Endothelial cell (in vitro differentiated cells): ENCODE measurements at regions not wholly inside any gene's neighbourhood (a gene's known extent, or its start where the extent isn't known, plus 50 kb on each side); places are given as distances from the start of the nearest gene placed in this dataset.

ENCODE experiments used
- DNase-seq: peaks from one replicate; pipeline ENCODE4 v3.0.0; 2021; ENCODE audit warnings: low spot score
- H3K27ac Mint-ChIP-seq: one replicate; pipeline ENCODE4 v1.8.0; 2021; ENCODE audit warnings: mixed read lengths, inconsistent platforms; ENCODE audit not compliant: unreplicated experiment
- H3K27me3 Mint-ChIP-seq: one replicate; pipeline ENCODE4 v1.8.0; 2021; ENCODE audit warnings: mild to moderate bottlenecking, moderate library complexity, mixed read lengths, inconsistent platforms; ENCODE audit not compliant: unreplicated experiment
- H3K36me3 Mint-ChIP-seq: one replicate; pipeline ENCODE4 v1.8.0; 2021; ENCODE audit warnings: mild to moderate bottlenecking, low read depth, mixed read lengths, inconsistent platforms; ENCODE audit not compliant: unreplicated experiment
- H3K4me1 Mint-ChIP-seq: one replicate; pipeline ENCODE4 v1.8.0; 2021; ENCODE audit warnings: mild to moderate bottlenecking, mixed read lengths, inconsistent platforms; ENCODE audit not compliant: unreplicated experiment
- H3K4me3 Mint-ChIP-seq: one replicate; pipeline ENCODE4 v1.8.0; 2021; ENCODE audit warnings: mild to moderate bottlenecking, mixed read lengths, inconsistent platforms; ENCODE audit not compliant: unreplicated experiment
- H3K9me3 Mint-ChIP-seq: one replicate; pipeline ENCODE4 v1.8.0; 2021; ENCODE audit warnings: mixed read lengths, inconsistent platforms; ENCODE audit not compliant: unreplicated experiment
- CTCF ChIP-seq: fragments of 200-600 bp; sonication (generic); IDR thresholded peaks from one replicate; pipeline ENCODE4 v1.5.0; 2021; ENCODE audit warnings: antibody characterized with exemption; ENCODE audit not compliant: unreplicated experiment

GRCh38 chr20:9969626-9970025 is 65.2 kb upstream of the ANKEF1 start:
- H3K27ac Mint-ChIP-seq = no peak overlapping the region
- H3K4me3 Mint-ChIP-seq = no peak overlapping the region
- no peaks in the 10 kb centered on the region for H3K4me1 Mint-ChIP-seq
- H3K36me3 Mint-ChIP-seq = no peaks in the 10 kb centered on the region
- no peaks in the 10 kb centered on the region for H3K27me3 Mint-ChIP-seq
- no peaks in the 10 kb centered on the region for H3K9me3 Mint-ChIP-seq
- no peak for DNase-seq
- no peak for TF ChIP-seq CTCF

- no peak for DNase-seq
- Mint-ChIP-seq H3K4me3 (no peak overlapping the region), H3K27me3 (no peaks in the 10 kb centered on the region), H3K27ac (no peak overlapping the region), H3K9me3 (no peaks in the 10 kb centered on the region), H3K36me3 (no peaks in the 10 kb centered on the region), H3K4me1 (no peaks in the 10 kb centered on the region)
- no peak for TF ChIP-seq CTCF
Measured at GRCh38 chr20:9968015-9968414, 66.8 kb upstream of the ANKEF1 start.

- no peak for DNase-seq
- Mint-ChIP-seq H3K4me3 (no peak overlapping the region), H3K4me1 (no peaks in the 10 kb centered on the region), H3K27me3 (no peaks in the 10 kb centered on the region), H3K36me3 (no peaks in the 10 kb centered on the region), H3K9me3 (no peaks in the 10 kb centered on the region), H3K27ac (no peak overlapping the region)
- TF ChIP-seq CTCF = peak; percentile 38
Measured at GRCh38 chr20:9966966-9967365, 67.8 kb upstream of the ANKEF1 start.

GRCh38 chr20:9963029-9963428 is 71.8 kb upstream of the ANKEF1 start:
- Mint-ChIP-seq H3K4me1 (no peaks in the 10 kb centered on the region), H3K27ac (no peak overlapping the region), H3K4me3 (no peak overlapping the region), H3K27me3 (no peaks in the 10 kb centered on the region), H3K9me3 (no peaks in the 10 kb centered on the region), H3K36me3 (no peaks in the 10 kb centered on the region)
- TF ChIP-seq CTCF = no peak
- DNase-seq = no peak

- Mint-ChIP-seq H3K27me3 (no peaks in the 10 kb centered on the region), H3K27ac (no peak overlapping the region), H3K36me3 (no peaks in the 10 kb centered on the region), H3K4me3 (no peak overlapping the region), H3K9me3 (no peaks in the 10 kb centered on the region), H3K4me1 (no peaks in the 10 kb centered on the region)
- no peak for TF ChIP-seq CTCF
- no peak for DNase-seq
Measured at GRCh38 chr20:9958693-9959092, 76.1 kb upstream of the ANKEF1 start.
